ENCODE measurements at regions not wholly inside any gene's neighbourhood (a gene's known extent, or its start where the extent isn't known, plus 50 kb on each side); places are given as distances from the start of the nearest gene placed in this dataset.

GRCh38 chr18:68178921-68179320 lies 536.0 kb downstream of the TMX3 start:
- TF ChIP-seq CTCF (conservative IDR thresholded peaks at IDR 0.05 in 1 of 2, IDR thresholded peaks at IDR 0.05 in 1 of 2; ENCODE audit: low read depth in 1 of 2, low read length in 2 of 2) (no peak), EZH2 (IDR thresholded peaks at IDR 0.05; ENCODE audit: low read length, missing control alignments) (no peak)
